WTC11 (cell line): ENCODE measurements at regions not wholly inside any gene's neighbourhood (a gene's known extent, or its start where the extent isn't known, plus 50 kb on each side); places are given as distances from the start of the nearest gene placed in this dataset.

Experiments used
- MYBL2 ChIP-seq: sonication (generic); formaldehyde crosslinking; IDR thresholded peaks from 2 replicates; pipeline ENCODE4 v1.8.1; 2023; ENCODE audit warnings: mild to moderate bottlenecking, moderate library complexity, missing genetic modification reagents
- NR3C1 ChIP-seq: sonication (generic); formaldehyde crosslinking; conservative IDR thresholded peaks from 2 replicates; pipeline ENCODE4 v1.8.1; 2023; ENCODE audit warnings: low read depth, mild to moderate bottlenecking, missing genetic modification reagents
- SP1 ChIP-seq: sonication (generic); formaldehyde crosslinking; conservative IDR thresholded peaks from 2 replicates; pipeline ENCODE4 v1.8.1; 2022; ENCODE audit warnings: missing genetic modification reagents
- TF ChIP-seq, protein P1 (sequence below): fragments of 200-600 bp; IDR thresholded peaks from 2 replicates; pipeline ENCODE4 v1.8.0; 2022; ENCODE audit warnings: antibody characterized with exemption
- TF ChIP-seq, protein P2 (sequence below): sonication (generic); formaldehyde crosslinking; conservative IDR thresholded peaks from 2 replicates; pipeline ENCODE4 v1.8.1; 2023; ENCODE audit warnings: mild to moderate bottlenecking, low read depth, missing genetic modification reagents, moderate library complexity

DNA sequence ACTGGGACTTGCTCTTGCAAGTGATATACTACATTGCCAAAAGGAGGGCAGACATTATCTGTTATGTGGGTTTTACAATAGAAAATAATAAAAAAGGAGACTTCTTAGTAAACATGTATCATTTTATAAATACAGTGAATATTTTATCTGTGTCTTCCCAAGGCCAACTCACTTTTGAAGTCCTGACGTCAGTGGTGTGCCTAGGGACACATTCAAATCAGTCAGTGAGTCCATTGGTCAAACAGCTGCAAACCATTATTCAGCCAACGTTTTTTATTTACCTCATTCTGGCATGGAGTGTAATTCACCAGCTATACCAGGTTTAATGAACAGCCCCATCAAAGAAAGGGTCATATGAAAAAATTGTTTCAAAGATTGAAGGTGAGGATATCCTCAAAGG is 263.7 kb downstream of the IPMK start:
- TF ChIP-seq, protein P1, sequence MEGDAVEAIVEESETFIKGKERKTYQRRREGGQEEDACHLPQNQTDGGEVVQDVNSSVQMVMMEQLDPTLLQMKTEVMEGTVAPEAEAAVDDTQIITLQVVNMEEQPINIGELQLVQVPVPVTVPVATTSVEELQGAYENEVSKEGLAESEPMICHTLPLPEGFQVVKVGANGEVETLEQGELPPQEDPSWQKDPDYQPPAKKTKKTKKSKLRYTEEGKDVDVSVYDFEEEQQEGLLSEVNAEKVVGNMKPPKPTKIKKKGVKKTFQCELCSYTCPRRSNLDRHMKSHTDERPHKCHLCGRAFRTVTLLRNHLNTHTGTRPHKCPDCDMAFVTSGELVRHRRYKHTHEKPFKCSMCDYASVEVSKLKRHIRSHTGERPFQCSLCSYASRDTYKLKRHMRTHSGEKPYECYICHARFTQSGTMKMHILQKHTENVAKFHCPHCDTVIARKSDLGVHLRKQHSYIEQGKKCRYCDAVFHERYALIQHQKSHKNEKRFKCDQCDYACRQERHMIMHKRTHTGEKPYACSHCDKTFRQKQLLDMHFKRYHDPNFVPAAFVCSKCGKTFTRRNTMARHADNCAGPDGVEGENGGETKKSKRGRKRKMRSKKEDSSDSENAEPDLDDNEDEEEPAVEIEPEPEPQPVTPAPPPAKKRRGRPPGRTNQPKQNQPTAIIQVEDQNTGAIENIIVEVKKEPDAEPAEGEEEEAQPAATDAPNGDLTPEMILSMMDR, result no peak
- TF ChIP-seq, protein P2, sequence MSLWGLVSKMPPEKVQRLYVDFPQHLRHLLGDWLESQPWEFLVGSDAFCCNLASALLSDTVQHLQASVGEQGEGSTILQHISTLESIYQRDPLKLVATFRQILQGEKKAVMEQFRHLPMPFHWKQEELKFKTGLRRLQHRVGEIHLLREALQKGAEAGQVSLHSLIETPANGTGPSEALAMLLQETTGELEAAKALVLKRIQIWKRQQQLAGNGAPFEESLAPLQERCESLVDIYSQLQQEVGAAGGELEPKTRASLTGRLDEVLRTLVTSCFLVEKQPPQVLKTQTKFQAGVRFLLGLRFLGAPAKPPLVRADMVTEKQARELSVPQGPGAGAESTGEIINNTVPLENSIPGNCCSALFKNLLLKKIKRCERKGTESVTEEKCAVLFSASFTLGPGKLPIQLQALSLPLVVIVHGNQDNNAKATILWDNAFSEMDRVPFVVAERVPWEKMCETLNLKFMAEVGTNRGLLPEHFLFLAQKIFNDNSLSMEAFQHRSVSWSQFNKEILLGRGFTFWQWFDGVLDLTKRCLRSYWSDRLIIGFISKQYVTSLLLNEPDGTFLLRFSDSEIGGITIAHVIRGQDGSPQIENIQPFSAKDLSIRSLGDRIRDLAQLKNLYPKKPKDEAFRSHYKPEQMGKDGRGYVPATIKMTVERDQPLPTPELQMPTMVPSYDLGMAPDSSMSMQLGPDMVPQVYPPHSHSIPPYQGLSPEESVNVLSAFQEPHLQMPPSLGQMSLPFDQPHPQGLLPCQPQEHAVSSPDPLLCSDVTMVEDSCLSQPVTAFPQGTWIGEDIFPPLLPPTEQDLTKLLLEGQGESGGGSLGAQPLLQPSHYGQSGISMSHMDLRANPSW (CRISPR knock-in tag), result no peak
- no peak for TF ChIP-seq MYBL2 (CRISPR knock-in tag)
- no peak for TF ChIP-seq NR3C1 (CRISPR knock-in tag)
- no peak for TF ChIP-seq SP1
